H1 (cell line): ENCODE measurements at regions not wholly inside any gene's neighbourhood (a gene's known extent, or its start where the extent isn't known, plus 50 kb on each side); places are given as distances from the start of the nearest gene placed in this dataset.

ENCODE experiments used
- EGR1 ChIP-seq: IDR thresholded peaks from 2 replicates; pipeline ENCODE4 v1.6.1; 2011; ENCODE audit warnings: low read depth, low read length, borderline replicate concordance
- KDM1A ChIP-seq: fragments of 200-600, 300-600 bp; sonication (generic); IDR thresholded peaks from 2 replicates; pipeline ENCODE4 v1.7.1; 2016; ENCODE audit warnings: mild to moderate bottlenecking, low read length, borderline replicate concordance
- NRF1 ChIP-seq: IDR thresholded peaks from 2 replicates; pipeline ENCODE4 v1.6.1; 2011; ENCODE audit warnings: mild to moderate bottlenecking, low read depth, low read length, improper control_type of control experiment
- POLR2A ChIP-seq, 2 experiments: IDR thresholded peaks; 1 replicate in 1 of 2; 2 replicates in 1 of 2; pipeline ENCODE4 v1.6.1; 2011; ENCODE audit warnings: low read depth in 2 of 2, low read length in 2 of 2, mild to moderate bottlenecking in 2 of 2; ENCODE audit errors: control extremely low read depth in 1 of 2
- TBP ChIP-seq: IDR thresholded peaks from 2 replicates; pipeline ENCODE4 v1.6.1; 2011; ENCODE audit warnings: low read depth, low read length, improper control_type of control experiment
- ZNF274 ChIP-seq: IDR thresholded peaks from 2 replicates; pipeline ENCODE4 v1.7.0; 2012; ENCODE audit warnings: low read length, borderline replicate concordance; ENCODE audit errors: extremely low read depth
- TF ChIP-seq, protein P1 (sequence below): IDR thresholded peaks from 2 replicates; pipeline ENCODE4 v1.6.1; 2011; ENCODE audit warnings: low read length, improper control_type of control experiment
- TF ChIP-seq, protein P2 (sequence below), 3 experiments: IDR thresholded peaks; 1 replicate in 2 of 3; 2 replicates in 1 of 3; pipeline versions ENCODE4 v1.5.1 to v1.6.1; 2011; ENCODE audit warnings: low read length in 3 of 3, mild to moderate bottlenecking in 3 of 3, inconsistent platforms in 2 of 3, low read depth in 1 of 3, moderate library complexity in 1 of 3; ENCODE audit not compliant: insufficient read depth in 1 of 3; ENCODE audit errors: control extremely low read depth in 1 of 3

DNA sequence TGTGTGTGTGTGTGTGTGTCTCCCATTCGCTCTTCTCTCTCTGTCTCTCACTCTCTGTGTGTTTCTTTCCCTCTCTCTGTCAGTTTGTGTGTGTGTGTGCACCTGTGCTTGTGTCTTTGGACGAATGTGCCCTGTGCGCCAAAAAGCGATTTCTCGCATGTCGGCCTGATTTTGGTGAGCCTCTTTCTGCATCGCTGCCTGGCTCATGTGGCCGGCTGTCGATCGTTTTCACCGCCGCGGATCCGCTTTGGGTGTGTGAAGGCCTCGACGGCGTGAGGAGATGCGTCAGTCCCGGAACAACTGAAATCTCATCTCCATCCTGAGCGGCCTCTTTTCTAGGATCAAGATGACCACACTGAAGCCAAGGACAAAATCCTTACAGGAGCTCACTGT, 609.0 kb downstream of the KCNJ18 start:
- TF ChIP-seq ZNF274: no peak
- TF ChIP-seq, protein P1, sequence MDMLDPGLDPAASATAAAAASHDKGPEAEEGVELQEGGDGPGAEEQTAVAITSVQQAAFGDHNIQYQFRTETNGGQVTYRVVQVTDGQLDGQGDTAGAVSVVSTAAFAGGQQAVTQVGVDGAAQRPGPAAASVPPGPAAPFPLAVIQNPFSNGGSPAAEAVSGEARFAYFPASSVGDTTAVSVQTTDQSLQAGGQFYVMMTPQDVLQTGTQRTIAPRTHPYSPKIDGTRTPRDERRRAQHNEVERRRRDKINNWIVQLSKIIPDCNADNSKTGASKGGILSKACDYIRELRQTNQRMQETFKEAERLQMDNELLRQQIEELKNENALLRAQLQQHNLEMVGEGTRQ: no peak
- TF ChIP-seq KDM1A: no peak
- TF ChIP-seq NRF1: no peak
- TF ChIP-seq, protein P2, sequence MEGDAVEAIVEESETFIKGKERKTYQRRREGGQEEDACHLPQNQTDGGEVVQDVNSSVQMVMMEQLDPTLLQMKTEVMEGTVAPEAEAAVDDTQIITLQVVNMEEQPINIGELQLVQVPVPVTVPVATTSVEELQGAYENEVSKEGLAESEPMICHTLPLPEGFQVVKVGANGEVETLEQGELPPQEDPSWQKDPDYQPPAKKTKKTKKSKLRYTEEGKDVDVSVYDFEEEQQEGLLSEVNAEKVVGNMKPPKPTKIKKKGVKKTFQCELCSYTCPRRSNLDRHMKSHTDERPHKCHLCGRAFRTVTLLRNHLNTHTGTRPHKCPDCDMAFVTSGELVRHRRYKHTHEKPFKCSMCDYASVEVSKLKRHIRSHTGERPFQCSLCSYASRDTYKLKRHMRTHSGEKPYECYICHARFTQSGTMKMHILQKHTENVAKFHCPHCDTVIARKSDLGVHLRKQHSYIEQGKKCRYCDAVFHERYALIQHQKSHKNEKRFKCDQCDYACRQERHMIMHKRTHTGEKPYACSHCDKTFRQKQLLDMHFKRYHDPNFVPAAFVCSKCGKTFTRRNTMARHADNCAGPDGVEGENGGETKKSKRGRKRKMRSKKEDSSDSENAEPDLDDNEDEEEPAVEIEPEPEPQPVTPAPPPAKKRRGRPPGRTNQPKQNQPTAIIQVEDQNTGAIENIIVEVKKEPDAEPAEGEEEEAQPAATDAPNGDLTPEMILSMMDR (IDR thresholded peaks at IDR 0.05; ENCODE audit: control extremely low read depth in 1 of 3, insufficient read depth in 1 of 3, low read depth in 1 of 3, low read length in 3 of 3): no peak
- TF ChIP-seq TBP: no peak
- TF ChIP-seq EGR1: no peak
- TF ChIP-seq POLR2A (IDR thresholded peaks at IDR 0.05; ENCODE audit: control extremely low read depth in 1 of 2, low read depth in 2 of 2, low read length in 2 of 2): no peak
